DMS53 treated with DMSO at 0.1 percent for 48 hours (cell line): ENCODE measurements at regions not wholly inside any gene's neighbourhood (a gene's known extent, or its start where the extent isn't known, plus 50 kb on each side); places are given as distances from the start of the nearest gene placed in this dataset.

Source experiments
- DNase-seq: peaks from one replicate; lab custom pipeline; 2025; ENCODE audit not compliant: unreplicated experiment; lab: John Stamatoyannopoulos, UW

- DNase-seq: no peak
These were observed 175.2 kb downstream of the MRPL14 start for GRCh38 chr6:43951756-43952675.

- DNase-seq: peak; percentile 30
These were observed 176.0 kb downstream of the MRPL14 start for GRCh38 chr6:43951063-43951755.

- no peak for DNase-seq
These were observed 176.6 kb downstream of the MRPL14 start for GRCh38 chr6:43950731-43951062.

GRCh38 chr6:43950051-43950605, 177.1 kb downstream of the MRPL14 start:
- no peak for DNase-seq

GRCh38 chr6:43949551-43949991, 177.7 kb downstream of the MRPL14 start:
- no peak for DNase-seq

- DNase-seq: no peak
These were observed 178.4 kb downstream of the MRPL14 start for GRCh38 chr6:43948527-43949485.

- DNase-seq: no peak
These were observed 177.8 kb downstream of the VEGFA start for GRCh38 chr6:43947860-43948259.

- no peak for DNase-seq
These were observed 176.8 kb downstream of the VEGFA start for GRCh38 chr6:43946641-43947363.

GRCh38 chr6:43945768-43946080, 175.7 kb downstream of the VEGFA start:
- DNase-seq: no peak

GRCh38 chr6:43944908-43945767, 175.1 kb downstream of the VEGFA start:
- DNase-seq: no peak

- DNase-seq: no peak
These were observed 173.8 kb downstream of the VEGFA start for GRCh38 chr6:43943781-43944250.

- no peak for DNase-seq
These were observed 173.2 kb downstream of the VEGFA start for GRCh38 chr6:43943099-43943766.

GRCh38 chr6:43942616-43943015, 172.6 kb downstream of the VEGFA start:
- DNase-seq: no peak

- DNase-seq: no peak
These were observed 172.0 kb downstream of the VEGFA start for GRCh38 chr6:43942011-43942442.

- DNase-seq: no peak
These were observed 171.2 kb downstream of the VEGFA start for GRCh38 chr6:43941174-43941573.

- DNase-seq: no peak
These were observed 170.5 kb downstream of the VEGFA start for GRCh38 chr6:43940393-43941087.

- no peak for DNase-seq
These were observed 170.0 kb downstream of the VEGFA start for GRCh38 chr6:43940071-43940392.
